BJ (cell line): ENCODE measurements at regions not wholly inside any gene's neighbourhood (a gene's known extent, or its start where the extent isn't known, plus 50 kb on each side); places are given as distances from the start of the nearest gene placed in this dataset.

ENCODE experiments used
- CTCF ChIA-PET: fragments of 350-600 bp; formaldehyde crosslinking; extraction: SDS; loops from one replicate; lab custom pipeline; 2021; ENCODE audit warnings: antibody characterized with exemption, inconsistent platforms; lab: Yijun Ruan, JAX
- POLR2A ChIA-PET: fragments of 300-600 bp; sonication (Branson Sonifier 250); formaldehyde crosslinking; extraction: SDS; loops from one replicate; lab custom pipeline; 2021; ENCODE audit warnings: antibody characterized with exemption; lab: Charles Lee
- DNase-seq: peaks from one replicate; pipeline ENCODE4 v3.0.0-alpha.2; 2011; ENCODE audit warnings: low read depth
- H3K27me3 ChIP-seq: 2 replicates; pipeline ENCODE4 v1.6.0; 2011; ENCODE audit warnings: low read length; ENCODE audit not compliant: control insufficient read depth, insufficient read depth
- H3K36me3 ChIP-seq: 2 replicates; pipeline ENCODE4 v1.5.1; 2011; ENCODE audit warnings: low read length; ENCODE audit not compliant: control insufficient read depth, insufficient read depth
- H3K4me3 ChIP-seq: 2 replicates; pipeline ENCODE4 v1.5.1; 2011; ENCODE audit warnings: low read depth, mild to moderate bottlenecking, control low read depth, low read length
- CTCF ChIP-seq: IDR thresholded peaks from 2 replicates; pipeline ENCODE4 v1.5.1; 2011; ENCODE audit warnings: low read depth, mild to moderate bottlenecking, control low read depth, inconsistent platforms, low read length, moderate library complexity; ENCODE audit not compliant: insufficient read depth

DNA sequence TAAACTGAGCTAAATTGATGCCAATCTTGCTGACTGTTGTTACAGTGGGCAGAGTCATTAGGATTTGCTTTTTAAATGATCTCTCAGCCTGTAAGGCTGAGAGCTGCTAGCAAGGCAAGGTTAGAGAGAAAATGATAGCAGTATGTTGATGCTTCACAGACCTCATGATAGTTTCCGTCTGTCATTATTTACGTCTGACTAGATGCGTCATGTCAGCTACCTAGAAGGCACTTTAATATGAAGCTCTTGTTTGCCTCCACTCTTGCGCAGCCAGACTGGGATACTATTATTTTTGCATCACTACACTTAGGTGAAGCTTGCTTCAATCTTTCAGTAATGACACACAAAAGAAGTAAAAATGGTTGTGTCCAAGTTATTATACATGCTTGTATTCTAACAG lies 313.8 kb downstream of the LNPK start:
- no peak for DNase-seq
- no peaks in the 10 kb centered on the region for H3K36me3 ChIP-seq
- TF ChIP-seq CTCF = no peak
- no peak overlapping the region for H3K4me3 ChIP-seq
- CTCF ChIA-PET = interaction anchor here (4.1 to 6.9 kb wide), 4 partner anchors 393 to 408 kb away, joined by 40 to 75 read pairs (median 54); no protein-coding TSS in a partner anchor
- H3K27me3 ChIP-seq = peaks cover 4% of the 10 kb centered on the region
- POLR2A ChIA-PET = no interaction called here

DNA sequence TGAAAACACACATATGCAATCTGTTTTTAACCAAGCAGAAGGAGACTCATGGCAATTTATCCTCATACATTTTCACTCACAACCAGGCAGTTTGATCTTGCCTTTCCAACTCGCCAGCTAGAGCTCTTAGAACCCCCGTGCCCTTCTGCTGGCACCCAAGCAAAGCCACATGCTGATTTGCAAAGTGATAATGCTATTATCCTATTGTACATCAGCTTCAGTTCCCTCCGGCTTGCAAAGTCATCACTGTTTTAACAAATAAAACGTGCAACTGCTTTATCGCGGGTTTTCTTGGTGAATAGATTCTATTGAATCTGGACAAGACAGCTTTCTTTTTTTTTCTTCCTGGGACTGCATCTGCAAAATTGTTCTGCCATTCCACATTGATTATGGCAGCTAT lies 314.6 kb downstream of the LNPK start:
- ChIA-PET CTCF (interaction anchor here (0.8 to 6.9 kb wide), 7 partner anchors 272 to 409 kb away, joined by 3 to 75 read pairs (median 40); no protein-coding TSS in a partner anchor), POLR2A (no interaction called here)
- peaks cover 4% of the 10 kb centered on the region for H3K27me3 ChIP-seq
- no peak overlapping the region for H3K4me3 ChIP-seq
- TF ChIP-seq CTCF = no peak
- H3K36me3 ChIP-seq = no peaks in the 10 kb centered on the region
- no peak for DNase-seq

DNA sequence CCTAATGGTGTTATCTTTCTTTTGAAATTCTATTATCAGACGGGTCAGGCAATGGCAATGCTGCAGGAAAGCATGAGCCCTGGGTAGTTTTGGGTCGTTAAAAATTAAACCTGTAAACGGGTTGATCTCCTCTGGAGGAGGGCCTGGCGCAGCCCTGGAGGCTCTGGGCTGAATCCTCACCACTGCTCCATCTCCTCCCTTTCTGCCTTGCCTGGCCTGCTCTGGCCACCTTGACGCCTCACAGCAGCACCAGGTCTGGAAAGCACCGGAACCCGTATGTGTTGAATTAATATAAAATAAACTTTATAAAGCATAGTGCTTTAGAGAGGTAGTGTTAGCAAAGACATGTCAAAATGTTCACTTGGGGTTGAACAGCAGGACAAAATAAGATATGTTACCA lies 316.1 kb downstream of the LNPK start:
- no peak for DNase-seq
- Histone ChIP-seq H3K36me3 (no peaks in the 10 kb centered on the region), H3K27me3 (peaks cover 4% of the 10 kb centered on the region), H3K4me3 (no peak overlapping the region)
- POLR2A ChIA-PET = no interaction called here
- no peak for TF ChIP-seq CTCF
- CTCF ChIA-PET = interaction anchor here (0.6 to 6.9 kb wide), 7 partner anchors 10 to 412 kb away, joined by 3 to 75 read pairs (median 4); no protein-coding TSS in a partner anchor

DNA sequence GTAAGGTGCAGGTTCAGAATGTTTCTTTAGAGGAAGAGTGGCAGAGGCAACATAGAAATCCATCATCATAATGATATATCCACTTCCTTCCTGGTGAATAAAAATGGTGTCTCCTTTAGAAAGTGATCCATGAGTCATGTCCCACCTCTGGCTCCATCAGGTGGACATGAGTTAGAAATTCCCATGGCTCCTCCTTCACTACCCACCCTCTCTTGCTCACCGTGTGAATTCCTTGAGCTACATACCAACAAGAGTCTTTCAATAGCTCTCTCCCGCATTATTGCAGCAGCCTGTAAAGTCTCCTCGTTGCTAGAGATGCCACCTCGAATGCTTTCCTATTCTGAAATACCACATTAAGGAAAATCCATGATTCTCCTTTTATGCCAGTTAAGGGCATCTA lies 317.6 kb downstream of the LNPK start:
- no peak for TF ChIP-seq CTCF
- Histone ChIP-seq H3K27me3 (peaks cover 4% of the 10 kb centered on the region), H3K36me3 (no peaks in the 10 kb centered on the region), H3K4me3 (no peak overlapping the region)
- DNase-seq = no peak
- ChIA-PET CTCF (interaction anchor here (1.0 to 2.8 kb wide), 2 partner anchors 404 to 413 kb away, joined by 3 to 7 read pairs; no protein-coding TSS in a partner anchor), POLR2A (no interaction called here)

GRCh38 chr2:175679728-175680127 lies 322.3 kb downstream of the LNPK start:
- Histone ChIP-seq H3K36me3 (no peaks in the 10 kb centered on the region), H3K4me3 (no peak overlapping the region), H3K27me3 (no peaks in the 10 kb centered on the region)
- CTCF ChIA-PET = interaction anchor here (1.6 to 1.7 kb wide), 2 partner anchors 11 to 400 kb away, joined by 3 to 5 read pairs; no protein-coding TSS in a partner anchor
- no peak for DNase-seq
- POLR2A ChIA-PET = no interaction called here
- TF ChIP-seq CTCF = no peak
